KMS-11 (cell line): ENCODE measurements at regions not wholly inside any gene's neighbourhood (a gene's known extent, or its start where the extent isn't known, plus 50 kb on each side); places are given as distances from the start of the nearest gene placed in this dataset.
"Not testable (repeated sequence)": the region's sequence is repeated elsewhere in the genome, so short reads cannot be mapped to it uniquely, and the experiment has no call there.

Experiments
- H2AFZ ChIP-seq: fragments of 200-600 bp; sonication (generic); 2 replicates; pipeline ENCODE4 v1.6.1; 2016; ENCODE audit warnings: antibody characterized with exemption, mixed run types, low read depth
- H3K27ac ChIP-seq: fragments of 200-600 bp; sonication (generic); 2 replicates; pipeline ENCODE4 v1.6.1; 2016; ENCODE audit warnings: mild to moderate bottlenecking, mixed run types
- H3K27me3 ChIP-seq: fragments of 200-600 bp; sonication (generic); 2 replicates; pipeline ENCODE4 v1.6.1; 2017; ENCODE audit warnings: mild to moderate bottlenecking, low read depth, mixed run types, moderate library complexity; ENCODE audit not compliant: insufficient read depth
- H3K36me3 ChIP-seq: fragments of 200-600 bp; sonication (generic); 2 replicates; pipeline ENCODE4 v1.6.1; 2017; ENCODE audit warnings: mild to moderate bottlenecking, mixed run types; ENCODE audit not compliant: insufficient read depth
- H3K4me1 ChIP-seq: fragments of 200-600 bp; sonication (generic); 2 replicates; pipeline ENCODE4 v1.6.1; 2016; ENCODE audit warnings: mild to moderate bottlenecking, low read depth, mixed run types; ENCODE audit not compliant: poor library complexity, severe bottlenecking
- H3K4me2 ChIP-seq: fragments of 200-600 bp; sonication (generic); 2 replicates; pipeline ENCODE4 v1.7.0; 2016; ENCODE audit warnings: mild to moderate bottlenecking, mixed run types
- H3K4me3 ChIP-seq: fragments of 200-600 bp; sonication (generic); IDR thresholded peaks from 2 replicates; pipeline ENCODE4 v1.6.1; 2017; ENCODE audit warnings: low read depth, low read length, mixed read lengths; ENCODE audit not compliant: insufficient read depth
- H3K79me2 ChIP-seq: fragments of 200-600 bp; sonication (generic); 2 replicates; pipeline ENCODE4 v1.6.1; 2016; ENCODE audit warnings: low read depth, mixed run types; ENCODE audit not compliant: insufficient read depth
- H3K9ac ChIP-seq: fragments of 200-600 bp; sonication (generic); 2 replicates; pipeline ENCODE4 v1.6.1; 2016; ENCODE audit warnings: mild to moderate bottlenecking, mixed run types
- H4K20me1 ChIP-seq: fragments of 200-600 bp; sonication (generic); 2 replicates; pipeline ENCODE4 v1.6.1; 2016; ENCODE audit warnings: mild to moderate bottlenecking, mixed run types; ENCODE audit not compliant: insufficient read depth
- TF ChIP-seq, protein P1 (sequence below): fragments of 200-600 bp; sonication (generic); conservative IDR thresholded peaks from 2 replicates; pipeline ENCODE4 v1.6.1; 2017; ENCODE audit warnings: low read depth, mild to moderate bottlenecking, antibody characterized with exemption, low read length, moderate library complexity, mixed read lengths

GRCh38 chr12:25347716-25348592, 97.2 kb upstream of the KRAS start:
- no peak overlapping the region for H3K9ac ChIP-seq
- H3K36me3 ChIP-seq = no peaks in the 10 kb centered on the region
- no peaks in the 10 kb centered on the region for H3K27me3 ChIP-seq
- no peak overlapping the region for H3K27ac ChIP-seq
- H3K4me3 ChIP-seq = no peak overlapping the region
- H3K79me2 ChIP-seq = no peaks in the 10 kb centered on the region
- H2AFZ ChIP-seq = no peak overlapping the region
- TF ChIP-seq, protein P1, sequence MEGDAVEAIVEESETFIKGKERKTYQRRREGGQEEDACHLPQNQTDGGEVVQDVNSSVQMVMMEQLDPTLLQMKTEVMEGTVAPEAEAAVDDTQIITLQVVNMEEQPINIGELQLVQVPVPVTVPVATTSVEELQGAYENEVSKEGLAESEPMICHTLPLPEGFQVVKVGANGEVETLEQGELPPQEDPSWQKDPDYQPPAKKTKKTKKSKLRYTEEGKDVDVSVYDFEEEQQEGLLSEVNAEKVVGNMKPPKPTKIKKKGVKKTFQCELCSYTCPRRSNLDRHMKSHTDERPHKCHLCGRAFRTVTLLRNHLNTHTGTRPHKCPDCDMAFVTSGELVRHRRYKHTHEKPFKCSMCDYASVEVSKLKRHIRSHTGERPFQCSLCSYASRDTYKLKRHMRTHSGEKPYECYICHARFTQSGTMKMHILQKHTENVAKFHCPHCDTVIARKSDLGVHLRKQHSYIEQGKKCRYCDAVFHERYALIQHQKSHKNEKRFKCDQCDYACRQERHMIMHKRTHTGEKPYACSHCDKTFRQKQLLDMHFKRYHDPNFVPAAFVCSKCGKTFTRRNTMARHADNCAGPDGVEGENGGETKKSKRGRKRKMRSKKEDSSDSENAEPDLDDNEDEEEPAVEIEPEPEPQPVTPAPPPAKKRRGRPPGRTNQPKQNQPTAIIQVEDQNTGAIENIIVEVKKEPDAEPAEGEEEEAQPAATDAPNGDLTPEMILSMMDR = no peak
- peaks cover 12% of the 10 kb centered on the region for H3K4me1 ChIP-seq
- no peak overlapping the region for H3K4me2 ChIP-seq
- H4K20me1 ChIP-seq = no peaks in the 10 kb centered on the region

DNA sequence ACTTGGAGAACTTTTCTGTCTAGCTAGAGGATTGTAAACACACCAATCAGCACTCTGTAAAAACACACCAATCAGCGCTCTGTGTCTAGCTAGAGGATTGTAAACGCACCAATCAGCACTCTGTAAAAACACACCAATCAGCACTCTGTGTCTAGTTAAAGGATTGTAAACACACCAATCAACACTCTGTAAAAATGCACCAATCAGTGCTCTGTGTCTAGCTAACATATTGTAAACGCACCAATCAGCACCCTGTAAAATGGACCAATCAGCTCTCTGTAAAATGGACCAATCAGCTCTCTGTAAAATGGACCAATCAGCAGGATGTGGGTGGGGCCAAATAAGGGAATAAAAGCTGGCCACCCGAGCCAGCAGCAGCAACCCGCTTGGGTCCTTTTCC, 91.1 kb upstream of the KRAS start:
- H3K4me3 ChIP-seq, H4K20me1 ChIP-seq, H2AFZ ChIP-seq, H3K4me1 ChIP-seq, H3K27ac ChIP-seq, H3K27me3 ChIP-seq, H3K36me3 ChIP-seq, H3K79me2 ChIP-seq, H3K4me2 ChIP-seq, H3K9ac ChIP-seq: not testable (repeated sequence)

GRCh38 chr12:25337916-25338315, 87.2 kb upstream of the KRAS start:
- Histone ChIP-seq H2AFZ (no peak overlapping the region), H3K9ac (no peak overlapping the region), H3K27ac (no peak overlapping the region), H3K79me2 (no peaks in the 10 kb centered on the region), H3K4me2 (no peak overlapping the region), H4K20me1 (no peaks in the 10 kb centered on the region), H3K27me3 (no peaks in the 10 kb centered on the region), H3K4me3 (no peak overlapping the region), H3K36me3 (no peaks in the 10 kb centered on the region), H3K4me1 (peaks cover 44% of the 10 kb centered on the region)
- TF ChIP-seq, protein P1 = no peak

DNA sequence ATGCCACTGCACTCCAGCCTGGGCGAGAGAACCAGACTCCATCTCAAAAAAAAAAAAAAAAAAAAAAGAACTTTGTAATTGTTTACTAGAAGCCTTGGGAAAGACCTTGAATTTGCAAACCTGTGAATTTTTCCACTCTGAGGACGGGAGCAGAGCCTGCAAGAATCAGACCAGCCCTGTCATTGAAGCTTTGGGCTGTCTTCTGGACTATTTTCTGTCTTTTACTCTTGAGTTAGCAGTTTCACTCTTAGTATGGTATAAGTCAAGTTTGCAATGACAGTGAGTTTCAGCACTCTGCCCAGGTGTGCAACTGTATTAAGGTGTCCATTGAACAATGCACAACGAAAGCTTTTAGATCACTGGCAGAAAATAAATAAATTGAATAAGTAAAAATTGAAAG, 81.4 kb upstream of the KRAS start:
- peak overlapping the region; percentile 97 for H3K27ac ChIP-seq
- TF ChIP-seq, protein P1 = no peak

DNA sequence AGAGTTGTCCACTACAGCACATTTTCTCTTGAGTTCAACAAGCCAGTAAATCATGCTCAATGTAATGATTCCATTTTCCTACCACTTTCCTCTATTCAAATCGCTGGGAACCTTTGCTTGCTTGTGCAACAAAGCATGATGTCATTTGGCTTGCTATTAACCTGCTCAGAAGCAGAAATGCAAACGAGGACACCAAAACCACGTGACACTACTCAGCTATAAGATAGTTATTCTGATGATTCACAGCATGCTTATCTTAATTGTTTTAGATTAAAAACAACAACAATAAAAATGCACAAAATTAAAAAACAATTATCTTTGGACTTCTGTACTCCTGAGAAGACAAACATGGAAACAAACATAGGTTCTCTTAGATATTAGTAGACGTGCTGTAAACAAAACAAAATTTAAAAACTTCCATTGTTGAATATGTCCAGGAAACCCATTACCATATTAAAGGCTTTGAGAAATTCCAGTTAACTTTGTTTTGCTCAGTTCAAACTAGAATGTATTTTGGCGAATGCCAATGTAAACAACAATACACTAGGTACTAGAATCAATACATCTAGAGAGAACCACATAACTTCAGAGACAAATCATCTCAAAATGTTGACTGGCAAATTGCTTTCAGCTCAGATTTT, 77.5 kb upstream of the KRAS start:
- peaks cover 80% of the 10 kb centered on the region for H3K4me1 ChIP-seq
- H3K27ac ChIP-seq = no peak overlapping the region
- no peak overlapping the region for H3K4me2 ChIP-seq
- no peak overlapping the region for H3K9ac ChIP-seq
- TF ChIP-seq, protein P1 = no peak
- no peaks in the 10 kb centered on the region for H4K20me1 ChIP-seq
- no peaks in the 10 kb centered on the region for H3K79me2 ChIP-seq
- no peaks in the 10 kb centered on the region for H3K27me3 ChIP-seq
- H2AFZ ChIP-seq = no peak overlapping the region
- H3K36me3 ChIP-seq = no peaks in the 10 kb centered on the region
- no peak overlapping the region for H3K4me3 ChIP-seq

More for the DNA sequence above, 81.4 kb upstream of the KRAS start:
- Histone ChIP-seq H3K36me3 (no peaks in the 10 kb centered on the region), H3K9ac (peak overlapping the region; percentile 85; the same call in 1 of the 2 replicates), H3K4me3 (no peak overlapping the region), H3K4me2 (peak overlapping the region; percentile 94), H2AFZ (no peak overlapping the region), H3K4me1 (peaks cover 77% of the 10 kb centered on the region), H3K27me3 (no peaks in the 10 kb centered on the region), H3K79me2 (no peaks in the 10 kb centered on the region), H4K20me1 (no peaks in the 10 kb centered on the region)
